ENCODE measurements at regions not wholly inside any gene's neighbourhood (a gene's known extent, or its start where the extent isn't known, plus 50 kb on each side); places are given as distances from the start of the nearest gene placed in this dataset.

- H3K27ac ChIP-seq: no peak overlapping the region
- no peak for DNase-seq (ENCODE audit: low spot score)
- TF ChIP-seq CTCF (IDR thresholded peaks at IDR 0.05): no peak
- H3K4me3 ChIP-seq: no peak overlapping the region
These were observed 167.8 kb downstream of the RAB28 start for GRCh38 chr4:13316354-13316753.

- DNase-seq (ENCODE audit: low spot score): no peak
- TF ChIP-seq CTCF (IDR thresholded peaks at IDR 0.05): no peak
- Histone ChIP-seq H3K4me3 (no peak overlapping the region), H3K27ac (no peak overlapping the region)
These were observed 170.3 kb downstream of the RAB28 start for GRCh38 chr4:13313856-13314255.

GRCh38 chr4:13312264-13312663 lies 171.9 kb downstream of the RAB28 start:
- Histone ChIP-seq H3K27ac (no peak overlapping the region), H3K4me3 (no peak overlapping the region)
- TF ChIP-seq CTCF (IDR thresholded peaks at IDR 0.05): no peak
- DNase-seq (ENCODE audit: low spot score): no peak

GRCh38 chr4:13309751-13310150 lies 174.4 kb downstream of the RAB28 start:
- DNase-seq (ENCODE audit: low spot score): no peak
- Histone ChIP-seq H3K27ac (no peak overlapping the region), H3K4me3 (no peak overlapping the region)
- TF ChIP-seq CTCF (IDR thresholded peaks at IDR 0.05): no peak

GRCh38 chr4:13306356-13306755 lies 177.8 kb downstream of the RAB28 start:
- no peak for DNase-seq (ENCODE audit: low spot score)
- no peak overlapping the region for H3K27ac ChIP-seq
- no peak for TF ChIP-seq CTCF (IDR thresholded peaks at IDR 0.05)

GRCh38 chr4:13302876-13303275 lies 181.3 kb downstream of the RAB28 start:
- Histone ChIP-seq H3K27ac (no peak overlapping the region), H3K4me3 (no peak overlapping the region)
- no peak for TF ChIP-seq CTCF (IDR thresholded peaks at IDR 0.05)
- no peak for DNase-seq (ENCODE audit: low spot score)

More at GRCh38 chr4:13306356-13306755, 177.8 kb downstream of the RAB28 start:
- no peak overlapping the region for H3K4me3 ChIP-seq

GRCh38 chr4:13299343-13299742 lies 184.8 kb downstream of the RAB28 start:
- TF ChIP-seq CTCF (IDR thresholded peaks at IDR 0.05): no peak
- Histone ChIP-seq H3K4me3 (no peak overlapping the region), H3K27ac (no peak overlapping the region)
- DNase-seq (ENCODE audit: low spot score): no peak
